DMS79 treated with DMSO at 0.1 percent for 48 hours (cell line): ENCODE measurements at regions not wholly inside any gene's neighbourhood (a gene's known extent, or its start where the extent isn't known, plus 50 kb on each side); places are given as distances from the start of the nearest gene placed in this dataset.

Experiments used
- DNase-seq: peaks from one replicate; lab custom pipeline; 2025; lab: John Stamatoyannopoulos, UW

DNA sequence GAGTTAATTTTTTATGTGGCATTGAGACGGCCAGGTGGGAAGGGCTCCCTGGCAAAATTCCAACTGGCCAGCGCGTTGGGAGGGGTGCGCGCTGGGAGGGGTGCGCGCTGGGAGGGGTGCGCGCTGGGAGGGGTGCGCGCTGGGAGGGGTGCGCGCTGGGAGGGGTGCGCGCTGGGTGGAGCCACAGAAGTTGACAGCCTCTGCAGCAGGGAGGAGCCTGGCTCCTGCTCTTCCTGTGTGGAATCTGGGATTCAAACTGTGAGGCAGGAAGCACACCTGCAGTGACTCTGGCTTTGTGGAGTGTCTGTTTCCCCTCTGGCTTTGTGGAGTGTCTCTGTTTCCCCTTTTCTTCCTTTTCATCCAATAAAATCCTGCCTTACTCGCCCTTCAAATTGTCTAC is 147.9 kb upstream of the CBLN2 start:
- DNase-seq: no peak

GRCh38 chr18:72687736-72688135 is 143.6 kb upstream of the CBLN2 start:
- DNase-seq: no peak

DNA sequence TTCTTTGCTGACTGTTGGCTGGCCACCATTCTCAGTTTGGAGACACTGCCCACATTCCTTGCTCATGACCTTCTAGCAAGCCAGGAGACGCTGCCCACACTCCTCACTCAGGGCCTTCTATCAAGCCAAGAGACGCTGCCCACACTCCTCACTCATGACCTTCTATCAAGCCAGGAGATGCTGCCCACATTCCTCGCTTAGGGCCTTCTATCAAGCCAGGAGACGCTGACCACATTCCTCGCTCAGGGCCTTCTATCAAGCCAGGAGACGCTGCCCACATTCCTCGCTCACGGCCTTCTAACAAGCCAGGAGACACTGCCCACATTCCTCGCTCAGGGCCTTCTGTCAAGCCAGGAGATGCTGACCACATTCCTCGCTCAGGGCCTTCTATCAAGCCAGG is 131.3 kb upstream of the CBLN2 start:
- DNase-seq: no peak

GRCh38 chr18:72674710-72675109 is 130.6 kb upstream of the CBLN2 start:
- DNase-seq: no peak

- no peak for DNase-seq
Observed at GRCh38 chr18:72673242-72673641, 129.1 kb upstream of the CBLN2 start.

- DNase-seq: peak; percentile 24
Observed at GRCh38 chr18:72672364-72673184, 128.4 kb upstream of the CBLN2 start.

DNA sequence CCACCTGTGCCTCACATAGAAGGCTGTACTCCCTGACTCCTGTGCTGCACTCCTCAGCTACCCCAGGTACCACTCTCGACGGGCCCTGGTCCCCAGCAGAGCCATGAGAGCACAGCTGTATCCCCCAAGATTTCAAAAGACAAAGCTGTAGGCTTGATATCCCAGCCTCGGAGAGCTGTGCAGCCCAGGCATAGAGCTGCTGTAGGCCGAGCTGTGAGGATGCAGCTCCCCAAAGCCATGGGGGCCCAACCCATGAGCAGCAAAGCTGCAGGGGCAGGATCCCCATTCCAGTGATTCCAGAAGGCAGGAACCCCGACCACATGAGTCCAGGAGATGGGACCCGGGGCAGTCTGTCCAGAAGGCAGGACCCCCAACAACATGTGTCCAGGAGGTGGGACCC is 123.8 kb upstream of the CBLN2 start:
- DNase-seq: no peak

GRCh38 chr18:72652990-72653593 is 109.0 kb upstream of the CBLN2 start:
- DNase-seq: no peak

- no peak for DNase-seq
Observed at GRCh38 chr18:72651033-72651432, 106.9 kb upstream of the CBLN2 start.

DNA sequence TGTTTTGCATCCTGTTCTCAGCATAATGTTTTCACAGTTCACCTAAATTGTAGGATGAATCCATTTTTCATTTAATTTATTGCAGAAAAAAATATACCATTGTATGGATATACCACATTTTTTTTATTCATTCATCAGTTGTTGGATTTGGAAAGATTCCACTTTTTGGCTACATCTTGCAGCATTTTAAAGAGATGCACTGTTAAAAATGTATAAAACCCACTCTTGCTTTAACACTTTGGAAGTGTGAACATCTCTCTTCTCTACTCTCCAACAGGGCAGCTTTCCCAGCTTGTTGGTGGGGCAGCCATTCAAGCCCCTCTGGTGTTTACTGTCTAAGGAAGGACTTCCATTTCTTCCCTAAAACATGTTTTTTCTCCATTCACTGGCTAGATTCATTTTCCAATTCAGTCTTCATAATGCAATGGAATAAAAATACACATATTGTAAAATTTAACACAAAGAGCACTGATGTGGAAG is 104.4 kb upstream of the CBLN2 start:
- no peak for DNase-seq

- DNase-seq: no peak
Observed at GRCh38 chr18:72648079-72648478, 103.9 kb upstream of the CBLN2 start.

DNA sequence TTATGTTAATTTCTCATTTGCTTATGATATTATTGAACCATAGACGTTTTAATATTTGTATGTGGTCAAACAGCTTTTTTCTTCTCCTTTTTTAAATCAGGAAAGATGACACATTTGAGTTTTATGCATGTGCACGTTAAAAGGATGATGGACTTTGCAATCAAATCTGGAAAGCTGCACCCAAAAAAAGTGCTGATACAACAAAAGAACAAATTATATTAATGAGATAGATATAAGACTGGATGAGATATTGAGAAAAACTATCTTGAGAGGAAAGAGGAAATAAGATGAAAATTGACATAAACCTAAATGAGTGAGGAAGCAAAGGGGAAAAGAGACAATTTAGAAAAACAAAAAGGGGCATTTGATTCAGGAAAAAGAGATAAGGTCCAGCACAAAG is 96.4 kb upstream of the CBLN2 start:
- DNase-seq: no peak

GRCh38 chr18:72638376-72638775 is 94.2 kb upstream of the CBLN2 start:
- no peak for DNase-seq

- no peak for DNase-seq
Observed at GRCh38 chr18:72637721-72638120, 93.6 kb upstream of the CBLN2 start.

DNA sequence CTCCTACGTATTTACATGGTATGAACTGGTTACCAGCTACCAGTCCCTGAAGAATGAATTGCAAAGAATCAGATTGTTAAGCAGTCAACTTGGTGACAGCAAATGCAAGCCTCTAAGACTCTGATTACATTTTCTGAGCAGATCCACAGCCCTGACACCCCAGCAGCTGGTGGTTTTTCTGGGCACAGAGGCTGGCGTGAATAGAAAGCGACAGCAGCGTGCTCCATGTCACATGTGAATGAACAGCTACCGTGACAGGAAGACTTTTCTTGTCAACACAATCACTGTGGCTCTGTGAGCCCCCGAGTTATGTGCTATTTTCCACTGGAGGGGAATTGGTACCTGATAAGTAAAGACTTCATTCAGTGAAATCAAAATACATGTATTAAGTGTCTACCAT is 93.2 kb upstream of the CBLN2 start:
- no peak for DNase-seq

DNA sequence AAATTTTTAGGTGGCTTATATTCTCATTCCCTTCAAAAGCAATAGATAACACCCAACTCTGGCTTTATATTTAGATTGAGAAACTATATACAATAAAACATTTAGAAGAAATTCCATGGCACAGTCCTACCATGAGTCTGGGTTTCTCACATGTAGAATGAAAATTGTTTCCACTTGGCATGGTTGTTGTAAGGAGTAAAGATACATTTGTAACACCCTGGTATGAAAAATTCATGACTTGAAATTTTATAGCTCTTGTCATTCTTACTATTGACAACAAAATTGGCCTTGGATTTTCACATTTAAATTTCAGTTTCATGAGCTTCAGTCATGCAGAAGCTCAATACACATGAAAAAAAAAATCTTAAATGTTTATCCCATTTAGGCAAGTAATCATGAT is 92.5 kb upstream of the CBLN2 start:
- DNase-seq: no peak

GRCh38 chr18:72634500-72634899 is 90.4 kb upstream of the CBLN2 start:
- DNase-seq: no peak

- no peak for DNase-seq
Observed at GRCh38 chr18:72630991-72631390, 86.8 kb upstream of the CBLN2 start.

DNA sequence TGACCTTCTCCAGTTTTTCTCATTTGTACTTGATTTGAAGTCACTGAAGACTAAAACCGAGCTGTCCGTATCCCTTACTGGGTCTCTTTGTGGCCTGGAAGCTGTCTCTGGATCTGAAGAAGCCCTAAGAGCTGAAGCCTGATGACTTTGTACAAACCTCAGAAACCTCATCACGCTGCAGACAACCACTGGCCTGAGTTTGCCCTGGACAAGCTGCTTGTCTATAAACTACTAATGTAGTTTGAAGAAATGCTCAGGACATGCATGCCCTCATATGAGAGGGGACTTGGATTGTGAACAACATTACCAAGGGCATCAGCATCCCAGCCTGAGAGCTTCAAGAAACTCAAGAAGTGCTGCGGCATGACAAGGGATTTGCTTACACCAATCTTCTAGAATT is 79.3 kb upstream of the CBLN2 start:
- no peak for DNase-seq

DNA sequence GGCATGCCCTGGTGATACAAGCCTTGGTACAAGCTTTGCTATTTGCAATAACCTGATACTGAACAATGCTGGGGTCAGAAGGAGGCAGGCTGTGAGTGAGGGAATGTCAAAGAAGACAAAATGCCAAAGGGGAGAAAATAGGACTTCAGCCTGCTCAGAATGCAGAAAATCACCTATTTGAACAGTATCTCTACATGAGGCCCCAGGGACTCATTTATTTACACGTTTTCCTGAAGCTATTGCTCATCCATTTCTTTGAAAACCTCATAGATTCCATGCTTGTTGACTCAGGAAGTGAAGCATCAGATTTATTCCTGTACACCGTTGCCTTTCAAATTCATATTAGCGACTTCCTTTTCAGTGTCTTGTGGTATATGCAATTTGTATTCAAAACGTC is 69.4 kb upstream of the CBLN2 start:
- DNase-seq: no peak

GRCh38 chr18:72612894-72613533 is 68.9 kb upstream of the CBLN2 start:
- no peak for DNase-seq

DNA sequence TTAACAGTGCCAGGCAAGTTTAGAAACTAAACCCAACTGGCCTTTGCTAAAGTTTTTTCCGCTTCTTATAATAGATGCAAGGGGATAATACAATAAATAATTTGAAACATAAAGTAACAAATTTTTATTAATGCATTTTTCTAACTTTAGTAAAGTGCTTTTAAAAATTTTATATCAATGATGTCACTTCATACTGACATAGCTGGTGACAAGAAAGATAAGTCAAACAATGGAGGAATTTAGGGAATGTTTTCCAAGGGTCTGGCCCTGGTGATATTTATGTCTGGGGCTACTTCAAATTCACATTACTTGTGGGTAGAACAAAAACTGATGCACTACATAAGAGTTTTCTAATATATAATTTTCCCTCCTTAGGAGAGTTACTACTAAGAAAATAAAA is 61.2 kb upstream of the CBLN2 start:
- DNase-seq: no peak

DNA sequence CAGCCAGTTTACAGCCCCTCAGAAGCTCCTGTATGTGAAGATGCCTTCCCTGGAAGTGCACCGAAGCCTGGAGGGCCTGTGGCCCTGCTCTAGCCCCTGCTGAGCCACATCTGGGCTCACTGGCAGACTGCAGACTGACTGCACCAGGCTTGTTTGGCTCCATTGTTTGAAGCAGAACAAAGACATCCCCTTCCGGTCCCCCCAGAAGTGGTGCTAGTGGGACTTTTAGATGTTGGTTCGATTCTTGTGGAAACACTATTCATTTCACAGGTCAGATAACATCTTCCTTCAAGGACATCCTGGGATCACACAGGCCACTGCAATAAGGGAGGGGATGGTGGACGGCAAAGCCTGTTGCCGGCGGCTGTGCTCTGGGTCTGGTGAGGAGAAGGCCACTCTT is 57.8 kb upstream of the CBLN2 start:
- DNase-seq: no peak
